Testis (tissue), 2 donors: ENCODE measurements at regions not wholly inside any gene's neighbourhood (a gene's known extent, or its start where the extent isn't known, plus 50 kb on each side); places are given as distances from the start of the nearest gene placed in this dataset.

Experiments used
- POLR2A ChIP-seq: fragments of 450-650 bp; IDR thresholded peaks from one replicate; pipeline ENCODE4 v1.6.1; 2017; ENCODE audit warnings: antibody characterized with exemption, mild to moderate bottlenecking, moderate library complexity
- TF ChIP-seq, protein P1 (sequence below), 3 experiments: fragments of 450-650 bp in 2 of 3; fragments of 200-600 bp in 1 of 3; sonication (generic) in 1 of 3; IDR thresholded peaks; one replicate each; pipeline ENCODE4 v1.5.1; 2016 to 2019; ENCODE audit warnings: antibody characterized with exemption in 3 of 3, mild to moderate bottlenecking in 2 of 3, moderate library complexity in 1 of 3

GRCh38 chr2:173613386-173613785, 258.7 kb downstream of the CDCA7 start:
- TF ChIP-seq, protein P1, sequence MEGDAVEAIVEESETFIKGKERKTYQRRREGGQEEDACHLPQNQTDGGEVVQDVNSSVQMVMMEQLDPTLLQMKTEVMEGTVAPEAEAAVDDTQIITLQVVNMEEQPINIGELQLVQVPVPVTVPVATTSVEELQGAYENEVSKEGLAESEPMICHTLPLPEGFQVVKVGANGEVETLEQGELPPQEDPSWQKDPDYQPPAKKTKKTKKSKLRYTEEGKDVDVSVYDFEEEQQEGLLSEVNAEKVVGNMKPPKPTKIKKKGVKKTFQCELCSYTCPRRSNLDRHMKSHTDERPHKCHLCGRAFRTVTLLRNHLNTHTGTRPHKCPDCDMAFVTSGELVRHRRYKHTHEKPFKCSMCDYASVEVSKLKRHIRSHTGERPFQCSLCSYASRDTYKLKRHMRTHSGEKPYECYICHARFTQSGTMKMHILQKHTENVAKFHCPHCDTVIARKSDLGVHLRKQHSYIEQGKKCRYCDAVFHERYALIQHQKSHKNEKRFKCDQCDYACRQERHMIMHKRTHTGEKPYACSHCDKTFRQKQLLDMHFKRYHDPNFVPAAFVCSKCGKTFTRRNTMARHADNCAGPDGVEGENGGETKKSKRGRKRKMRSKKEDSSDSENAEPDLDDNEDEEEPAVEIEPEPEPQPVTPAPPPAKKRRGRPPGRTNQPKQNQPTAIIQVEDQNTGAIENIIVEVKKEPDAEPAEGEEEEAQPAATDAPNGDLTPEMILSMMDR (IDR thresholded peaks at IDR 0.05): no peak
- TF ChIP-seq POLR2A: no peak
